Neutrophil (primary cell): ENCODE measurements at regions not wholly inside any gene's neighbourhood (a gene's known extent, or its start where the extent isn't known, plus 50 kb on each side); places are given as distances from the start of the nearest gene placed in this dataset.

Source experiments
- H3K27ac ChIP-seq: fragments of 200-600 bp; sonication (generic); 2 replicates; pipeline ENCODE4 v1.5.1; 2016; ENCODE audit warnings: mild to moderate bottlenecking, moderate library complexity
- H3K27me3 ChIP-seq: fragments of 200-600 bp; sonication (generic); 2 replicates; pipeline ENCODE4 v1.6.0; 2016; ENCODE audit warnings: mild to moderate bottlenecking
- H3K36me3 ChIP-seq: fragments of 200-600 bp; sonication (generic); 2 replicates; pipeline ENCODE4 v1.5.1; 2017
- H3K4me1 ChIP-seq, 2 experiments: fragments of 200-600 bp in 1 of 2; sonication (generic) in 1 of 2; 1 replicate in 1 of 2; 2 replicates in 1 of 2; pipeline versions ENCODE4 v1.5.1 to v1.6.1; 2013 to 2016; ENCODE audit warnings: low read depth in 1 of 2, low read length in 1 of 2, mild to moderate bottlenecking in 1 of 2, moderate library complexity in 1 of 2; ENCODE audit not compliant: control insufficient read depth in 1 of 2, insufficient read depth in 1 of 2
- H3K4me3 ChIP-seq, 2 experiments: fragments of 200-600 bp in 1 of 2; sonication (generic) in 1 of 2; 1 replicate in 1 of 2; 2 replicates in 1 of 2; pipeline ENCODE4 v1.5.1; 2013 to 2016; ENCODE audit warnings: low read depth in 1 of 2, low read length in 1 of 2, mild to moderate bottlenecking in 1 of 2, moderate library complexity in 1 of 2
- H3K9me3 ChIP-seq: fragments of 200-600 bp; sonication (generic); 2 replicates; pipeline ENCODE4 v1.5.1; 2016
- TF ChIP-seq, protein P1 (sequence below): fragments of 200-600 bp; sonication (generic); IDR thresholded peaks from 2 replicates; pipeline ENCODE4 v1.5.1; 2016; ENCODE audit warnings: antibody characterized with exemption

DNA sequence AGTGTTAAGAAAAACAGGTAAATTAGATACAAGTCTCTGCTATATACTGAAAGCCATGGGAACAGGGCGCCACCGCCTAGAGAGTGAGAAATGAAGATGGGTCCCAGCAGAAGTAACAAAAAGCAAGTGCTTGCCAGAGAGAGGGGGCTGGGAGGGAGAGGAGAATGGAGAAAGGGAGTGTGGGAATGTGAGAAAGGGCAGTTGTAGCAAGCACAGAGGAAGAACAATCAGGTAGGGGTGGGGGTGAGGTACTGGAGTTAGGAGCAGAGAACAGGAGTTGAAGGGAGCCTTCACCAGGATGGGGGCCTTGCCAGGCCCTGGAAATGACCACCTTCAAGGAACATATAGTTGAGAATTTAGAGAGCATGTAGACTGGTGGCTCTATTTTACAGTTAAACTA lies 66.8 kb downstream of the TCF20 start:
- H3K9me3 ChIP-seq = no peaks in the 10 kb centered on the region
- H3K27ac ChIP-seq = no peak overlapping the region
- no peaks in the 10 kb centered on the region for H3K27me3 ChIP-seq
- peaks cover 0 to 6% of the 10 kb centered on the region in 2 experiments for H3K4me1 ChIP-seq
- TF ChIP-seq, protein P1, sequence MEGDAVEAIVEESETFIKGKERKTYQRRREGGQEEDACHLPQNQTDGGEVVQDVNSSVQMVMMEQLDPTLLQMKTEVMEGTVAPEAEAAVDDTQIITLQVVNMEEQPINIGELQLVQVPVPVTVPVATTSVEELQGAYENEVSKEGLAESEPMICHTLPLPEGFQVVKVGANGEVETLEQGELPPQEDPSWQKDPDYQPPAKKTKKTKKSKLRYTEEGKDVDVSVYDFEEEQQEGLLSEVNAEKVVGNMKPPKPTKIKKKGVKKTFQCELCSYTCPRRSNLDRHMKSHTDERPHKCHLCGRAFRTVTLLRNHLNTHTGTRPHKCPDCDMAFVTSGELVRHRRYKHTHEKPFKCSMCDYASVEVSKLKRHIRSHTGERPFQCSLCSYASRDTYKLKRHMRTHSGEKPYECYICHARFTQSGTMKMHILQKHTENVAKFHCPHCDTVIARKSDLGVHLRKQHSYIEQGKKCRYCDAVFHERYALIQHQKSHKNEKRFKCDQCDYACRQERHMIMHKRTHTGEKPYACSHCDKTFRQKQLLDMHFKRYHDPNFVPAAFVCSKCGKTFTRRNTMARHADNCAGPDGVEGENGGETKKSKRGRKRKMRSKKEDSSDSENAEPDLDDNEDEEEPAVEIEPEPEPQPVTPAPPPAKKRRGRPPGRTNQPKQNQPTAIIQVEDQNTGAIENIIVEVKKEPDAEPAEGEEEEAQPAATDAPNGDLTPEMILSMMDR = no peak
- peaks cover 6% of the 10 kb centered on the region for H3K36me3 ChIP-seq
- H3K4me3 ChIP-seq = no peak overlapping the region

DNA sequence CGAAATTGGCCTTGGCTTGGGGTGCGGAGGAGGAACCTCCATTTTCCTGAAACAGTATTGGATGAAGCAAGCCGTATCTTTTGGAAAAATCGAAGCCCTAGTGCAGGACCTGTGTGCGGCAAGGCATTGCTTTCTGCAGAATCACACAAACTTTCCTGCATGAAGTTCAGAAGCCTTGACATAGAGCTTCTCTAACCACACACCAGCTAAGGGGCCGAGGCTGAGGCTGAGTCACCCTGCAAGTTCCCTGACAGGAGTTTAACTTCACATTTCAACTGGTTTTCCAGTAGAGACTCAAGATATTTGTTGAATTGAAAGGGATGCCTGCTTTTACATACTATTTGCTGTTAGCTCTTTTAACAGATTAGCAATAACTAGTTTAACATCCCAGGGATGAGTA lies 67.8 kb downstream of the TCF20 start:
- Histone ChIP-seq H3K27ac (no peak overlapping the region), H3K4me3 (no peak overlapping the region)

DNA sequence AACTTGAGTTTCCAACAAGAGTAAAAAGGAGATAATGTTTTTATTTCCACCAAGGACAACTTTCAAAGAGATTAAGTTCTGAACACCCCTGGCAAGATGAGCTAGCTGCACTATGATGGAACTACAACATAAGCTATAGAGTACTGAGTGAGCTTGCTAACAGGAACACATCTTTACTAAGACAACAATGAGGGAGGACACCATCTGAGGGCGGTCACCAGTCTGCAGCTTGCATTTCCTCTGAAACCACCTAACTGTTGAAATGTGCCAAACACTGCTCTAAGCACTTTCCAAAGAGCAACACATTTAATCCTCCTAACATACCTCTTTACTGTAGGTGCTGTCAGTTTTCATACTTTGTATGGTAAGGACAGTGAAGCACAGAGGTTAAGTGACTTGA lies 68.4 kb downstream of the TCF20 start:
- Histone ChIP-seq H3K27ac (no peak overlapping the region), H3K9me3 (no peaks in the 10 kb centered on the region), H3K4me3 (no peak overlapping the region), H3K36me3 (no peaks in the 10 kb centered on the region), H3K4me1 (peaks cover 0 to 6% of the 10 kb centered on the region in 2 experiments), H3K27me3 (no peaks in the 10 kb centered on the region)
- TF ChIP-seq, protein P1 = no peak

More for the DNA sequence above, 67.8 kb downstream of the TCF20 start:
- TF ChIP-seq, protein P1 = no peak
- Histone ChIP-seq H3K27me3 (no peaks in the 10 kb centered on the region), H3K4me1 (peaks cover 0 to 6% of the 10 kb centered on the region in 2 experiments), H3K9me3 (no peaks in the 10 kb centered on the region), H3K36me3 (peaks cover 4% of the 10 kb centered on the region)

DNA sequence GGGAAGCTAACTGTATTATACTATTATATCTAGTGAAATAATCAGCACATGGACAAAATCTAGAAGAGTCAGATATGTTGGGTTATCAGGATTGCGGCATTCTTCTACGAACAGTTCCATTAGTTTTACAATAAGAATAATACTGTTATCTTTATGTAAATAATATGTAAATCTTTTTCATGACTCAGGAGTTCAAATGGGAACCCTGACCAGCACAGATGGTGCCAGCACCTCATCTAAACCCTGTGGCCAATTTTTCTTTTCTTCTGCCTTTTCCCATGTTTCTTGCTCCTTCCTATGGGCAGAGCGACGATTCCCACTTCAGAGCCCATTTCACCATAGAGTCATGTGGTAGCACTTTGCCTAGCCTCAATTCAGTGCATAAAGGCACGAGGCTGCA lies 68.4 kb upstream of the CYP2D6 start:
- H3K27me3 ChIP-seq = no peaks in the 10 kb centered on the region
- TF ChIP-seq, protein P1 = no peak
- no peaks in the 10 kb centered on the region for H3K9me3 ChIP-seq
- peaks cover 0 to 6% of the 10 kb centered on the region in 2 experiments for H3K4me1 ChIP-seq
- no peak overlapping the region for H3K4me3 ChIP-seq
- no peaks in the 10 kb centered on the region for H3K36me3 ChIP-seq
- no peak overlapping the region for H3K27ac ChIP-seq

DNA sequence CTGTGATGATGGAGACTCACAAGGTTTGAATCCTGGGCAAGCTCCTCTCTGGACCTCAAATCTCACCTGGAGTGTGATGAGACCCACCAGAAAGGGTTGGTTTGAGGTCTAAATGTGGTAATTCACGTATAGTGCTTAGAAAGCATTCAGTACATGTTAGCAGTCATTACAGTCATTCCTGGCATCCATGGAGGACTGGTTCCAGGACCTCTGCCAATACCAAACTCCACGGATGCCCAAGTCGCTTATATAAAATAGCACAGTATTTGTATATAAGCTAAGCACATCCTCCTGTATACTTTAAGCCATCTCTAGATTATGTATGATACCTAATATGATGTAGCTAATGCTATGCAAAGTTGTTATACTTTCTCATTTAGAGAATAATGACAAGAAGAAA lies 67.6 kb upstream of the CYP2D6 start:
- no peaks in the 10 kb centered on the region for H3K9me3 ChIP-seq
- TF ChIP-seq, protein P1 = no peak
- H3K36me3 ChIP-seq = no peaks in the 10 kb centered on the region
- H3K4me1 ChIP-seq = peaks cover 0 to 6% of the 10 kb centered on the region in 2 experiments
- H3K27me3 ChIP-seq = no peaks in the 10 kb centered on the region
- no peak overlapping the region for H3K27ac ChIP-seq
- H3K4me3 ChIP-seq = no peak overlapping the region

DNA sequence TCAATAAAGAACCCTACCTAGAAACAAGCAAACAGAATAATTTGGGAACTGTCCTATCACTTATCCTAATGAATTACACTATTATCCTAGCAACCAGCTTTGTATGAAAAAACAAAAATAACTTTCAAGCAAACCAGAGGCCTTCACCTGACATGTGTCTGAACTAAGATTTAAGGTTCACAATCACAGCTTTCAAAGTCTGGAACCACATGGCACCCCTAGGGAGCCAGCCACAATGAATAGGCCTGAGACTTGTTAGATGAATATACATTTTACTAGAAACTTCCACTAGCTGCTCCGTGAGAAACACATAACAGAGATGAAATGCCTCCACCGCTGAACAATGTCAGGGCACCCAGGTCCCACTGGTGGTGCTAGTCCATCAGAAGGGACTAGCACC lies 65.8 kb upstream of the CYP2D6 start:
- Histone ChIP-seq H3K27ac (no peak overlapping the region), H3K9me3 (no peaks in the 10 kb centered on the region), H3K27me3 (no peaks in the 10 kb centered on the region), H3K4me1 (peaks cover 0 to 7% of the 10 kb centered on the region in 2 experiments), H3K36me3 (no peaks in the 10 kb centered on the region), H3K4me3 (no peak overlapping the region)
- TF ChIP-seq, protein P1 = no peak
